Left renal pelvis (tissue), 4 donors: ENCODE measurements at regions not wholly inside any gene's neighbourhood (a gene's known extent, or its start where the extent isn't known, plus 50 kb on each side); places are given as distances from the start of the nearest gene placed in this dataset.

Source experiments
- DNase-seq, 4 donors: peaks; one replicate each; pipeline ENCODE4 v3.0.0-alpha.2; 2013; ENCODE audit warnings: low read depth in 4 of 4, low spot score in 3 of 4

DNA sequence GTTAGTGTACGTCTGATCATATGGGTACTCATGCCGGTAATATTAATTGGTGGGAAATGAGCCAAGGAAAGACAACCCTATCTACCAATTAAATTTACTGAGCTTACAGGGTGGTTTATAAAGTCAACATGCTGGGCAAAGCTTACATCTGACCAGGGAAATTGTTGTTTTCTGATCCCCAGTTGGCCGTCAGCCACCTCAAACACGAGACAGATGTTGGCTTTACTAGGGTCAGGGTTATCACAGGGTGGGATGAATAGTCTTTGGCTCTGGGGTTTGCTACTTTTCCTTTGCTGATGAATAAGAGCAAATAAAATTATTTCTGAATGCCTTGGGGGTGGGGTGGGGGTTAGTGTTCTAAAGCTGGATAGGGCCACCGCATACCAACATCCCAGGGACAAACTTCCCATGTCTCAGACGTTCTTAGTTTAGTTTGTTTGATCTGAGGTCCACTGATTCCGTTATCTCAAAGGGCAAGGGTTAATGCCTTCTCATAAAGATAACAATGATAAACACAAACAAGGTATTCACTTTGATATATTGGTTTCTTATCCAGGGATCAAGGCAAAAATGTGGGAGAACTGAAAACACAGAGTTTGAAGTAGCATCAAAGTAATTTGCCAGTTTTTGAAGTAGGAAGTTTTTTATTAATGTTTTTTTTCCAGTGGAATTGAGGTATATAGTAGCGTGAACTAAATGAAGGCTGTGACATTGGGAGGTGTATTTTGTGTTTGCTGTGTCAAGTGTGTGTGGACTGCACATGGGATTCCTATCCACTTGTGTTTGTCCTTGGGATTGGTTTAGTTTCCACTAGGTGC, 109.1 kb upstream of the RPS23 start:
- DNase-seq: no peak

DNA sequence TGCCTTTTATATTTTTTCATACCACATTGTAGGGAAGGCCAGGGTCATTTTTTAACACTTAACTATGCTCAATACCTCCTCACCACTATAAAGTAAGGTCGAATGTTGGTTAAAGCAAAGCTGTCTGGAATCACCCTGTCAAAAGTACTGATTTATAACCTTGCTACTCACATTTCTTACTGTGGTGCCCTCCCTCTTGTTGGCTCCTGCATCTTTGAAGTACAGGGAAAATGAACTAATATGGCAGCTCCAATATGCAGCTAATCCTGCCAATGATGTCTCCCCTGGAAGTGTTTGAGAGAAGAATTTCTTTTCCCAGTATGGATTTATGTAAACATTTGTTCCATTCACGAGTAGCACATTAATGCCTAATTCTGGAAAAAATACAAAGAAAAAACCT, 108.4 kb upstream of the RPS23 start:
- no peak for DNase-seq

- no peak for DNase-seq
These were observed 106.0 kb upstream of the RPS23 start for GRCh38 chr5:82384034-82384750.

GRCh38 chr5:82381591-82381990, 103.4 kb upstream of the RPS23 start:
- no peak for DNase-seq

DNA sequence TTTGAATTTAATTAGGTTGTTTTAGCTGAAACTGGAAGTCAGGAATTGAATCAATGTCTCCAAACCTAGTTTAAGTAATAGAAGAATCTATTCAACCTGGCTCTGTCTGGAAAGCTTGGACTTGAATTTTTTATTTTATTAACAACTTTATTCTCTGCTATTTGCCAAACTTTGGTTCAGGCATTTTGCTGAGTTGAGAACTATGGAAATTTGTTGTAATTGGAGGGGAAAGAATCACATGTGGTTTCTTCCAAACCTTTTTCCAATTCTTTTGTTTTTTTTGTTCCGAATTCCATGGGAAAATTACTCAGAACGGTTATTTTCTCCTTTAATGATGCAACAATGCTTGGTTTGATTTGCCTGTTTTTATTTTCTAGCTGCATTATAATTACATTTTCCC, 98.2 kb upstream of the RPS23 start:
- no peak for DNase-seq

- no peak for DNase-seq
These were observed 97.5 kb upstream of the RPS23 start for GRCh38 chr5:82375488-82376244.

DNA sequence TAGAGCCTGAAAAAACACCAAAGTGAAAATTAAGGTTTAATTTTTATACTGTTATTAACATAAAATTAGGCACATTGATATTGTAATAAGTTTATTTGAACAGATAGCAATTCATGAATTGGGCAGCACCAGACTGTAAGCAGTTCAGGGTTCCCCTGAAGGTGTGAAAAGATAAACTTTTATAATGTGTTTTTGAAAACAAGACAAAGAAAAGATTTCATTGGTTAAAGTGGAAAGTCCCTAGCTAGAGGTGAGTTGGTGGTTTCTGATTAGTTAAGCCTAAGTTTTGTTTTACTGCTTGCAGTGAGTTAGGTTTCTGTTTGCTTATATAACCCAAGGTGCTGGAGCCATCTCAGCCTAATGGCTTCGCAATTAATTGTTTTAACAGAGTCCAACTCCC, 96.5 kb upstream of the RPS23 start:
- no peak for DNase-seq

DNA sequence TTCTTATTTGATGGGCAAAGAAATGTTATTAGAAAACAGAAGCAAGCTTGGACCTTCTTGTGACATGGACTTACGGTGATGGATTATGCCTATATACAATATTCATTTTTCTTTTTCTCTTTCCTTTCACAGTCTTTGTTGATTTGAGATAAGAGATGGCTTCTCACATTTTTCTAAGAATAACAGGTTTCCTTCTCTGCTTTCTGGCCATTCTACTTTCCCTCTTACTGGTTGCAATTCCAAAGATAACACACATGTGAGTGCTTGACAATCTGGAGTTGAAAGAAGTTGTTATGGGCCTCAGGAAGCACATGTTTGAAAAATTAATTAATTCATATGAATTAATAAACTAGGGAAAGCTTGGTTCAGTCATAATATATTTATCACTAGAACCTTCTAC, 89.8 kb upstream of the RPS23 start:
- no peak for DNase-seq

GRCh38 chr5:82365744-82366228, 87.6 kb upstream of the RPS23 start:
- DNase-seq: no peak

DNA sequence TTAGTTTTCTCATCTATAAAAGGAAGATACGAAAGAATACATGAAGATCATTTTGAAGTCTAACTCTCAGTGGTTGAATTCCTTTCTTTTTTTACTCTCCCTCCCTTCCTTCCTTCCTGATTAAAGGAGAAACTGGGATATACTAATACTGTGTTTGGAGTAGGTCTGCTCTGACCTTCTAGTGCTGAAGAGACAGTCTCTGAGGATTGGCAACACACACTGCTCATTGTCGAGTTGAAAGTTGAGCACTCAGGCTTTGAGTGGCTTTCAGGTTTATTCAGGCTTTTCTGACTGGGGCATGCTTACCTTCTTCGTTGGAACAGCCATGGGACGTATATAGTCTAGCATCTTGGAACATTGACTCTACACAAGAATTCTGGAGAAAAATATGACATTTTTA, 86.9 kb upstream of the RPS23 start:
- DNase-seq: no peak

GRCh38 chr5:82364497-82364896, 86.3 kb upstream of the RPS23 start:
- no peak for DNase-seq

DNA sequence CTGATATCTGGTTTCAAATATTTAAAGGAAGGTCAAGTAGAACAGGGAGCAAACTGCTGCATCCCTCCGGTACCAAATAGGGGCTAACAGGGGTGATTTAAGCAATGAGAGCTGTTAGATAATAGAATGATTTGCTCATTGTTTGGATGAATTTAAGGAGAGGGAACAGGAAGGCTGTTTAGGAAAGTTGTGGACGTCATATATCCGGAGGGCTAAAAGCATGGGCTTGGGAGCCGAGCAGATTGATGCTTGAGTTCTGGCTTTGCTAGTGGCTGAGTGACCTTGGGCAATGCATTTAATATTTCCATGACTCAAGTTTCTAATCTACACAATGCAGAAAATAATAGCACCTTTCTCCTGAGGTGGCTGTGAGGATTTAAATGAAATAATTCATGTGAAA, 85.4 kb upstream of the RPS23 start:
- no peak for DNase-seq

DNA sequence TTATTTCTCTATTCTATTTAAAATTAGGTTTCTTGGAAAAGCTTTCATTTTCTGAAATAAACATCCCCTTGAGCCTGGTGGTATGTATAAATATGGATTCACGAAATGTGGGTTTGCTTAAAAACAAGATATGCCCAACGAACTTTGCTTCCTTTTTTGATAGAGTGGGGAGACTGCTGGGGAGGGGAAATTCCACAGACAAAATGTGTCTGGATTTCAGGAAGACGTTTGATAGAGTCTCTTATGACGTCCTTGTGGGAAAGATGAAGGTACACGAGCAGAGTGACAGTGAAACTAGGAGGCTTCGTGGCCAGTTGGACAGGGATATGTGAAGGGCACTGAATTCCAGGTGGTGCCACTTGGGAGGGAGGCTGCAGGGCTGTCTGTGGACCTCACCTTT, 84.5 kb upstream of the RPS23 start:
- DNase-seq: no peak

- DNase-seq: no peak
These were observed 81.9 kb upstream of the RPS23 start for GRCh38 chr5:82360022-82360421.

DNA sequence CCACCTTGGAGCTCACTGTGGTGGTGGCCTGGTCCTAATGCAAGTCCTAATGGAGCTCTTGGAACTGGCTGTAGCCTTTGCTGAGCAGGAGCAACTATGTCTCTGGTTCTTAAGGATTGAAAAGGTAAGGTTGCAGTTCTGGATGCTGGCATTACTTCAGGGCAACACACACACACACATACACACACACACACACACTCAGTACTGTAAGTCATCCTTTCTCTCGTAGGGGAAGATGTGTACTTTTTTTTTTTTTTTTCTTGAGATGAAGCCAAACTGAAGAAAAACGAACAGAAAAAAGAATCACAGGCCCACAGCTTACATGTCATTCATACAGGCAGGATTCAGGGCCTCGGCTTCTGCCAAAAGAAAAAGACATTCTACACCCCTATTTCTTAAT, 81.1 kb upstream of the RPS23 start:
- DNase-seq: no peak

DNA sequence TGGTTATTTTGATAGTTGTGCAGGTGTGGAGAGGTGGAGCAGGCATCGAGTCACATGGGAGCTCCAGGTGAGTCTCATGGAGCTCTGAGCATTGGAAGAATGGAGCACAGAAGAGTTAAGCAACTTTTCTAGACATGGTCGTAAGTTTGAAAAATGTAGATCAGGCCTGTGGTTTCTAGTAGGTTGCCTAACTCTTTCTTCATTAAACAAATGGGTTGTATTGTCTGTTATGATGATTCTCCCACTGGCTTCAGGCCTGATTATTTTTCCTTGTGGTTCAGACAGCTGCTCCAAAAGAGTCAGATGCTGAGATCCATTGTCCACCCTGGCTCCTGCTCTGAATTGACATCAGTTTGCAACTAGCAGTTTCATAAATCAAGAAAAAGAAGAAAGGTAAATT, 80.3 kb upstream of the RPS23 start:
- DNase-seq: no peak

DNA sequence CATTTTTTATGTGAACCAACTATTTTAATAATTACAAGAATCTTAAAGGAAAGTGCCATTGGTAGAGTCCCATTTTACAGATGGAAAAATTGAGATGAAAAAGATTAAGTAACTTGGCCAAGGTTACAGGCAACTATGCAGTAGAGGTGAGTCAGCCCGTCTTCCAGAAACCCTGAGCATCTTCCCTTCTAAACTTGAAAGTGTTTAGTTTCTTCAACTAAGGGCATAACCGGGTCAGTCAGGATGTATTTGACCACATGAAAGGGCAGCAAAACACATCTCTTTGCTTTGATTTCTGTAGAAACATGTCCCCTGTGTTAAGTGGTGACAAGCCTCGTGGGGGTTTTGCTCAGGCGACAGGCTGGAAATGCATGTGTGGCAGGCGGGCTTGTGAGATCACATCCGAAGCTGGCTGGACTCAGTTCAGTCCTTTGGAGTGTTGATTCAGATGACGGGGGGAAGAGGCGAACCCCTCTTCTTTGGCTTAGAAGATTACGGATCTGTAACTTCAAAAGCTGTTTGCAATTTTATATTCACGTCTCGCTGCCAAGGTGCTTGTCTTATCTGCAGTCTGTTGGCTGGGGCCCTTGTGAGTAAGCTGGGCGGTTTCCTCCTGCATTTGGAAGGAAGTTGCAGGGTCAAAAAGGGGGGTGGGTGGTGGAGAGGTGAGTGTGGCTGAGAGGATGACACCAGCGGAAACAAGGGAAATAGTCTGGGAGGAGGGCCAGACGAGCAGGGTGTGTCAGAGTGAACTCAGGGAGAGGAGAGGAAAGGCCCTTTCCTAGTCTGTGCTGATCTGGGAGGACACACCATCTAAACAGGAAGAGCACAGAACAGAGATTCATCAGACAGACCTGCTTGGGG, 78.9 kb upstream of the RPS23 start:
- DNase-seq: no peak

- no peak for DNase-seq
These were observed 77.9 kb upstream of the RPS23 start for GRCh38 chr5:82356021-82356420.

GRCh38 chr5:82355496-82355895, 77.3 kb upstream of the RPS23 start:
- no peak for DNase-seq

DNA sequence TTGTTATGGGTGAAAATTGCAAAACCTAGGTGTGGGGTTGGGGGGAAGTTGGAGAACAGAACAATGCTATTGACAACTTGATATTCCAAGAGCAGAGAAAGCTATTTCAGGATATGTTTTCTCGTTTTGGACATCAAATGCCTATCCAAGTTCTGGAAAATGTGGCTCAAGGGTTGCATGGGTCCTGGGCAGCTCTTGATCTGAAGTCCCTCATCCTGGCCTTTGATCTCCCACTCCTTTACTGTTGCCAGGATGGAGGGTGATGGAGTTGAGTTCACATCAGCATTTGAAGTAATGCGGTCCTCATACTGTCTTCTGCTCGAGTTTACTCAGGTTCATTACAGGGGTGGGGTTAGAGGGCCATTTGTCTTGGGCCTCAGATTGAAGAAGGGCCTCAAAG, 76.9 kb upstream of the RPS23 start:
- DNase-seq: no peak

- DNase-seq: no peak
These were observed 76.4 kb upstream of the RPS23 start for GRCh38 chr5:82354543-82354942.
